KMS-11 (cell line): ENCODE measurements at regions not wholly inside any gene's neighbourhood (a gene's known extent, or its start where the extent isn't known, plus 50 kb on each side); places are given as distances from the start of the nearest gene placed in this dataset.

ENCODE experiments used
- H2AFZ ChIP-seq: fragments of 200-600 bp; sonication (generic); 2 replicates; pipeline ENCODE4 v1.6.1; 2016; ENCODE audit warnings: antibody characterized with exemption, mixed run types, low read depth
- H3K27ac ChIP-seq: fragments of 200-600 bp; sonication (generic); 2 replicates; pipeline ENCODE4 v1.6.1; 2016; ENCODE audit warnings: mild to moderate bottlenecking, mixed run types
- H3K27me3 ChIP-seq: fragments of 200-600 bp; sonication (generic); 2 replicates; pipeline ENCODE4 v1.6.1; 2017; ENCODE audit warnings: mild to moderate bottlenecking, low read depth, mixed run types, moderate library complexity; ENCODE audit not compliant: insufficient read depth
- H3K36me3 ChIP-seq: fragments of 200-600 bp; sonication (generic); 2 replicates; pipeline ENCODE4 v1.6.1; 2017; ENCODE audit warnings: mild to moderate bottlenecking, mixed run types; ENCODE audit not compliant: insufficient read depth
- H3K4me1 ChIP-seq: fragments of 200-600 bp; sonication (generic); 2 replicates; pipeline ENCODE4 v1.6.1; 2016; ENCODE audit warnings: mild to moderate bottlenecking, low read depth, mixed run types; ENCODE audit not compliant: poor library complexity, severe bottlenecking
- H3K4me2 ChIP-seq: fragments of 200-600 bp; sonication (generic); 2 replicates; pipeline ENCODE4 v1.7.0; 2016; ENCODE audit warnings: mild to moderate bottlenecking, mixed run types
- H3K4me3 ChIP-seq: fragments of 200-600 bp; sonication (generic); IDR thresholded peaks from 2 replicates; pipeline ENCODE4 v1.6.1; 2017; ENCODE audit warnings: low read depth, low read length, mixed read lengths; ENCODE audit not compliant: insufficient read depth
- H3K79me2 ChIP-seq: fragments of 200-600 bp; sonication (generic); 2 replicates; pipeline ENCODE4 v1.6.1; 2016; ENCODE audit warnings: low read depth, mixed run types; ENCODE audit not compliant: insufficient read depth
- H3K9ac ChIP-seq: fragments of 200-600 bp; sonication (generic); 2 replicates; pipeline ENCODE4 v1.6.1; 2016; ENCODE audit warnings: mild to moderate bottlenecking, mixed run types
- H4K20me1 ChIP-seq: fragments of 200-600 bp; sonication (generic); 2 replicates; pipeline ENCODE4 v1.6.1; 2016; ENCODE audit warnings: mild to moderate bottlenecking, mixed run types; ENCODE audit not compliant: insufficient read depth
- CTCF ChIP-seq: fragments of 200-600 bp; sonication (generic); conservative IDR thresholded peaks from 2 replicates; pipeline ENCODE4 v1.6.1; 2017; ENCODE audit warnings: low read depth, mild to moderate bottlenecking, antibody characterized with exemption, low read length, moderate library complexity, mixed read lengths

- no peaks in the 10 kb centered on the region for H3K27me3 ChIP-seq
- H3K79me2 ChIP-seq, result no peaks in the 10 kb centered on the region
- no peak overlapping the region for H3K27ac ChIP-seq
- no peak overlapping the region for H2AFZ ChIP-seq
- TF ChIP-seq CTCF, result no peak
- H3K4me3 ChIP-seq, result no peak overlapping the region
- no peaks in the 10 kb centered on the region for H3K4me1 ChIP-seq
- H4K20me1 ChIP-seq, result no peaks in the 10 kb centered on the region
- H3K9ac ChIP-seq, result no peak overlapping the region
- H3K36me3 ChIP-seq, result no peaks in the 10 kb centered on the region
- H3K4me2 ChIP-seq, result no peak overlapping the region
These were observed 608.2 kb upstream of the CCDC54 start for GRCh38 chr3:106768941-106769480.

GRCh38 chr3:106773795-106774194 is 603.4 kb upstream of the CCDC54 start:
- H3K79me2 ChIP-seq, result no peaks in the 10 kb centered on the region
- H3K9ac ChIP-seq, result no peak overlapping the region
- H3K4me2 ChIP-seq, result no peak overlapping the region
- no peak for TF ChIP-seq CTCF
- H3K27ac ChIP-seq, result no peak overlapping the region
- no peaks in the 10 kb centered on the region for H3K27me3 ChIP-seq
- no peaks in the 10 kb centered on the region for H4K20me1 ChIP-seq
- no peak overlapping the region for H3K4me3 ChIP-seq
- H3K4me1 ChIP-seq, result no peaks in the 10 kb centered on the region
- H2AFZ ChIP-seq, result no peak overlapping the region
- H3K36me3 ChIP-seq, result no peaks in the 10 kb centered on the region

- no peak overlapping the region for H3K27ac ChIP-seq
- no peak for TF ChIP-seq CTCF
- no peaks in the 10 kb centered on the region for H3K79me2 ChIP-seq
- H3K9ac ChIP-seq, result no peak overlapping the region
- no peaks in the 10 kb centered on the region for H3K27me3 ChIP-seq
- no peak overlapping the region for H3K4me3 ChIP-seq
- H3K4me2 ChIP-seq, result no peak overlapping the region
- H3K36me3 ChIP-seq, result no peaks in the 10 kb centered on the region
- no peak overlapping the region for H2AFZ ChIP-seq
- no peaks in the 10 kb centered on the region for H4K20me1 ChIP-seq
- H3K4me1 ChIP-seq, result no peaks in the 10 kb centered on the region
These were observed 594.0 kb upstream of the CCDC54 start for GRCh38 chr3:106783231-106783630.

- no peak for TF ChIP-seq CTCF
- Histone ChIP-seq H3K9ac (no peak overlapping the region), H3K4me2 (no peak overlapping the region), H3K4me1 (no peaks in the 10 kb centered on the region), H3K27ac (no peak overlapping the region), H3K79me2 (no peaks in the 10 kb centered on the region), H3K4me3 (no peak overlapping the region), H3K36me3 (no peaks in the 10 kb centered on the region), H4K20me1 (no peaks in the 10 kb centered on the region), H2AFZ (no peak overlapping the region), H3K27me3 (no peaks in the 10 kb centered on the region)
These were observed 588.0 kb upstream of the CCDC54 start for GRCh38 chr3:106789276-106789675.

- Histone ChIP-seq H3K36me3 (no peaks in the 10 kb centered on the region), H3K79me2 (no peaks in the 10 kb centered on the region), H3K4me1 (no peaks in the 10 kb centered on the region), H2AFZ (no peak overlapping the region), H3K9ac (no peak overlapping the region), H3K4me3 (no peak overlapping the region), H4K20me1 (no peaks in the 10 kb centered on the region), H3K27ac (no peak overlapping the region), H3K27me3 (no peaks in the 10 kb centered on the region), H3K4me2 (no peak overlapping the region)
- no peak for TF ChIP-seq CTCF
These were observed 584.5 kb upstream of the CCDC54 start for GRCh38 chr3:106792716-106793115.
